ENCODE measurements at regions not wholly inside any gene's neighbourhood (a gene's known extent, or its start where the extent isn't known, plus 50 kb on each side); places are given as distances from the start of the nearest gene placed in this dataset.
"Not testable (repeated sequence)": the region's sequence is repeated elsewhere in the genome, so short reads cannot be mapped to it uniquely, and the experiment has no call there.

DNA sequence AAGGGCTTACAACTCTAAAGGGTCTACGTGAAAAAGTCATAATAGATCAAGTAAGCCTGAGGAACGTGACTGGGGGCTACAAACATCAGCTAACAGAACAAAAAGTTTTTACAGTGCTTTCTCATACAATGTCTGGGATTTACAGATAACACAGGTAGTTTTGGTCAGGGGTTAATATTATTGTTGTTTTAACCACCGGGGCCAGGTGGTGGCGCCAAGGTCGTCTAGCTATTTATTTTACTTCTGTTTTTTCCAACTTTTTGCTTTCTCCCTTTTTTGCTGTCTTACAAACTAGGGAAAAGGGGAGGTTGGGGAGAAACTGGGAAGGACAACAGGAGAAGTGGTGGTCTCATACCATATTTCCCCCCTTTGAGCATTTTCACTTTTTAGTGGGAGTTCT, 158.6 kb downstream of the UNC93B1 start:
- TF ChIP-seq POLR2A (IDR thresholded peaks at IDR 0.05), result not testable (repeated sequence)
- TF ChIP-seq, protein P1, sequence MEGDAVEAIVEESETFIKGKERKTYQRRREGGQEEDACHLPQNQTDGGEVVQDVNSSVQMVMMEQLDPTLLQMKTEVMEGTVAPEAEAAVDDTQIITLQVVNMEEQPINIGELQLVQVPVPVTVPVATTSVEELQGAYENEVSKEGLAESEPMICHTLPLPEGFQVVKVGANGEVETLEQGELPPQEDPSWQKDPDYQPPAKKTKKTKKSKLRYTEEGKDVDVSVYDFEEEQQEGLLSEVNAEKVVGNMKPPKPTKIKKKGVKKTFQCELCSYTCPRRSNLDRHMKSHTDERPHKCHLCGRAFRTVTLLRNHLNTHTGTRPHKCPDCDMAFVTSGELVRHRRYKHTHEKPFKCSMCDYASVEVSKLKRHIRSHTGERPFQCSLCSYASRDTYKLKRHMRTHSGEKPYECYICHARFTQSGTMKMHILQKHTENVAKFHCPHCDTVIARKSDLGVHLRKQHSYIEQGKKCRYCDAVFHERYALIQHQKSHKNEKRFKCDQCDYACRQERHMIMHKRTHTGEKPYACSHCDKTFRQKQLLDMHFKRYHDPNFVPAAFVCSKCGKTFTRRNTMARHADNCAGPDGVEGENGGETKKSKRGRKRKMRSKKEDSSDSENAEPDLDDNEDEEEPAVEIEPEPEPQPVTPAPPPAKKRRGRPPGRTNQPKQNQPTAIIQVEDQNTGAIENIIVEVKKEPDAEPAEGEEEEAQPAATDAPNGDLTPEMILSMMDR (IDR thresholded peaks at IDR 0.05), result not testable (repeated sequence)
